Adrenal gland (tissue), 9 donors: ENCODE measurements at regions not wholly inside any gene's neighbourhood (a gene's known extent, or its start where the extent isn't known, plus 50 kb on each side); places are given as distances from the start of the nearest gene placed in this dataset.

Source experiments
- DNase-seq, 7 donors: peaks; one replicate each; pipeline ENCODE4 v3.0.0-alpha.2; 2019 to 2020
- H3K27ac ChIP-seq, 5 donors: fragments of 200-600 bp; sonication (generic) in 4 of 5; 1 replicate in 3 of 5; 2 replicates in 2 of 5; pipeline versions ENCODE4 v1.5.1 to v1.8.0; 2016 to 2020; ENCODE audit warnings: mild to moderate bottlenecking in 1 of 5
- H3K27me3 ChIP-seq: fragments of 200-600 bp; 2 replicates; pipeline ENCODE4 v1.8.0; 2021
- H3K36me3 ChIP-seq, 2 donors: fragments of 200-600 bp; replicated peaks in 1 of 2; 1 replicate in 1 of 2; 2 replicates in 1 of 2; pipeline versions ENCODE4 v1.5.1 to v1.8.0; 2018 to 2022
- H3K4me1 ChIP-seq, 2 donors: fragments of 200-600 bp; replicated peaks in 1 of 2; 1 replicate in 1 of 2; 2 replicates in 1 of 2; pipeline versions ENCODE4 v1.5.1 to v1.8.0; 2018 to 2021
- H3K4me3 ChIP-seq, 4 donors: fragments of 200-600 bp; sonication (generic) in 3 of 4; one replicate each; pipeline ENCODE4 v1.5.1; 2016 to 2018
- H3K9me3 ChIP-seq, 3 donors: fragments of 200-600 bp; sonication (generic) in 1 of 3; replicated peaks in 1 of 3; 1 replicate in 2 of 3; 2 replicates in 1 of 3; pipeline versions ENCODE4 v1.5.1 to v1.8.0; 2016 to 2021
- CTCF ChIP-seq, 6 experiments: fragments of 450-650 bp in 4 of 6; fragments of 200-600 bp in 2 of 6; sonication (generic) in 1 of 6; IDR thresholded peaks; 1 replicate in 5 of 6; 2 replicates in 1 of 6; pipeline versions ENCODE4 v1.5.1 to v1.8.0; 2016 to 2021; ENCODE audit warnings: antibody characterized with exemption in 6 of 6, mild to moderate bottlenecking in 2 of 6, moderate library complexity in 1 of 6
- POLR2A ChIP-seq, 2 donors: fragments of 450-650 bp; IDR thresholded peaks; one replicate each; pipeline ENCODE4 v1.6.1; 2017; ENCODE audit warnings: antibody characterized with exemption in 2 of 2, mild to moderate bottlenecking in 2 of 2, moderate library complexity in 1 of 2
- WGBS, 4 donors: extraction: QIAGEN DNeasy Blood & Tissue Kit in 2 of 4; methylation state at CpG; one replicate each; pipeline versions ENCODE4 v1.1.5 to v1.1.7; 2013 to 2017; 5-methylcytosine and 5-hydroxymethylcytosine counted together
- intact Hi-C, 2 donors: fragments of 100-400 bp; cut with DNase I; formaldehyde crosslinking; loops; one replicate each; pipeline versions ENCODE4 v1.14.1 to v1.15.0; 2022 to 2023
- donor health status: healthy with polysubstance abuse.
- donor health status: Bipolar disorder and iron deficiency.
- donor health status: DM: yes; HTN: yes; CAD: no.
- donor health status: DM: no; HTN: no; CAD: no.
- donor health status: DM: no; HTN: no; CAD: no.

- WGBS, 4 donors = 72 to 81% (median 77%) methylated on average over 4 of the region's 4 CpGs
- no peaks in the 10 kb centered on the region for H3K4me1 ChIP-seq
- intact Hi-C loops = no loop called here
- DNase-seq = no peak
- H3K36me3 ChIP-seq = no peaks in the 10 kb centered on the region
- H3K27ac ChIP-seq = no peak overlapping the region
- no peaks in the 10 kb centered on the region for H3K9me3 ChIP-seq
- H3K27me3 ChIP-seq = no peaks in the 10 kb centered on the region
- no peak for TF ChIP-seq CTCF (IDR thresholded peaks at IDR 0.05)
- TF ChIP-seq POLR2A (IDR thresholded peaks at IDR 0.05) = no peak
- H3K4me3 ChIP-seq = no peak overlapping the region
These were observed 601.0 kb upstream of the SGO1 start for GRCh38 chr3:20787005-20787404.

GRCh38 chr3:20776692-20777091 is 590.7 kb upstream of the SGO1 start:
- Histone ChIP-seq H3K27me3 (no peaks in the 10 kb centered on the region), H3K4me1 (no peaks in the 10 kb centered on the region), H3K9me3 (no peaks in the 10 kb centered on the region), H3K27ac (no peak overlapping the region), H3K4me3 (no peak overlapping the region), H3K36me3 (no peaks in the 10 kb centered on the region)
- intact Hi-C loops = no loop called here
- WGBS, 4 donors = 45 to 81% (median 63%) methylated on average over 1 of the region's 1 CpG
- DNase-seq = no peak
- TF ChIP-seq CTCF (IDR thresholded peaks at IDR 0.05) (no peak), POLR2A (IDR thresholded peaks at IDR 0.05) (no peak)

- H3K36me3 ChIP-seq = no peaks in the 10 kb centered on the region
- H3K4me1 ChIP-seq = no peaks in the 10 kb centered on the region
- H3K4me3 ChIP-seq = no peak overlapping the region
- intact Hi-C loops = no loop called here
- no peak overlapping the region for H3K27ac ChIP-seq
- WGBS, 4 donors = 0 to 32% (median 0%) methylated on average over 1 of the region's 1 CpG
- no peak for DNase-seq
- no peak for TF ChIP-seq POLR2A (IDR thresholded peaks at IDR 0.05)
- no peak for TF ChIP-seq CTCF (IDR thresholded peaks at IDR 0.05)
- H3K27me3 ChIP-seq = no peaks in the 10 kb centered on the region
- no peaks in the 10 kb centered on the region for H3K9me3 ChIP-seq
These were observed 590.3 kb upstream of the SGO1 start for GRCh38 chr3:20776286-20776685.

- WGBS, 4 donors = 84 to 93% (median 89%) methylated on average over 5 of the region's 5 CpGs
- Histone ChIP-seq H3K27ac (no peak overlapping the region), H3K4me1 (no peaks in the 10 kb centered on the region), H3K36me3 (no peaks in the 10 kb centered on the region), H3K27me3 (no peaks in the 10 kb centered on the region), H3K4me3 (no peak overlapping the region), H3K9me3 (no peaks in the 10 kb centered on the region)
- DNase-seq = no peak
- intact Hi-C loops = no loop called here
- TF ChIP-seq CTCF (IDR thresholded peaks at IDR 0.05) (no peak), POLR2A (IDR thresholded peaks at IDR 0.05) (no peak)
These were observed 587.4 kb upstream of the SGO1 start for GRCh38 chr3:20773320-20773984.
